ENCODE measurements at regions not wholly inside any gene's neighbourhood (a gene's known extent, or its start where the extent isn't known, plus 50 kb on each side); places are given as distances from the start of the nearest gene placed in this dataset.

- no peak for DNase-seq
Observed at GRCh38 chr5:145499483-145499882, 335.7 kb downstream of the PRELID2 start.

GRCh38 chr5:145497052-145497451 lies 338.1 kb downstream of the PRELID2 start:
- no peak for DNase-seq

GRCh38 chr5:145495741-145496140 lies 339.4 kb downstream of the PRELID2 start:
- DNase-seq, result peak; percentile 77

- DNase-seq, result no peak
Observed at GRCh38 chr5:145495196-145495595, 339.9 kb downstream of the PRELID2 start.

- no peak for DNase-seq
Observed at GRCh38 chr5:145493435-145493834, 341.7 kb downstream of the PRELID2 start.

DNA sequence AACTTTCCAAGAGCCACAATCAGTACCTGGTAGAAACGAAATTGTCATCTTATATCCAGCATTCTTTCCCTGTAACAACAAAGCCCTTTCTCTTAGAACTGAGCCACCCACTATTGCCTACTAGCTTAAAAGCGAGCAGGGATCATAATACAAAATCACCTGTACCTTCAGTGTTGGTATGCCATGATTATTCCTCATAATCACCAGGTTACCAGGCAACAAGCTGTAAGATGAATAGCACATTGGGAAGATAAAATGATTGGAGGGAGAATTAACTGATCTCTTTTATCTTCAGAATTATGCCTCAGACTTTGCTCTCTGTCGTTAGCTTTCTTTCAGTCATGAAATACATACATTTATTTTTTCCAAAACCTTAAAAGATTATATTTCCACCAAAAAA lies 345.6 kb downstream of the PRELID2 start:
- DNase-seq, result no peak

- peak; percentile 49 for DNase-seq
Observed at GRCh38 chr5:145484158-145484557, 351.0 kb downstream of the PRELID2 start.

DNA sequence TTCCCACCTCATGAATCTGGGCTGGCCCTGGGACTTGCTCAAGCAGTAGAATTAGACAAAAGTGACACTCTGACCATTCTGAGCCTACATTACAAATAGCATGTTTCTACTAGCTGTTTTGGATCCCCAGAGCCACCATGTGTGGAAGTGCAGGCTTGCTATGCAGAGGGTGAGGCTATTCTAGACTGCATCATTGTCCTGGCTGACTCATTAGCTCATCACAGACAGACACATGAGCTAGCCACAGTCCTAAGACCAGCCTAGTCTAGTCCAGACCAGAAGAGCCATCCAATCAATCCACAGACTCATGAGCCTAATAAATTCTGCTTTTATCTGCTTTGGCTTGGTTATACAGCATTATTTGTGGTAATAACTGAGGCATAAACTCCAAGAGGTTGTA lies 351.9 kb downstream of the PRELID2 start:
- DNase-seq, result no peak

- DNase-seq, result peak; percentile 15
Observed at GRCh38 chr5:145479857-145480256, 355.3 kb downstream of the PRELID2 start.

DNA sequence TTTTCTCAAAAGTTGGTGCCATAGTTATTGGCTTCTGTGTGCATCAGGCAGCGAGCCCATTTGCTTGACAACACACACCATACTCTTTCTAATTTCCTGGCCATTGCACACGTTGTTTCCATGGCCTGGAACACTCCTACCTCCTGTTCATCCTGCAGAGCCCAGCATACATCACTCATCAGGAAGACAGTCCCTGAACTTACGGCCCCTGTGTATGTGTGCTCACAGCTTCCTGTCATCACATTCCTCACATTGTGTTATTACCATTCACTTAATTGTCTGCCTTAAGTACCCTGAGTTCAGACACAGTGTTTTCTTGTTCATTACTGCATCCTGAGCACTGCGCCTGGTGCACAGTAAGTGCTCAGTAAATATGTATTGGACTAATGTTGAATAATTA lies 355.9 kb downstream of the PRELID2 start:
- no peak for DNase-seq

GRCh38 chr5:145478651-145479050 lies 356.5 kb downstream of the PRELID2 start:
- DNase-seq, result no peak

- DNase-seq, result no peak
Observed at GRCh38 chr5:145473042-145473642, 362.0 kb downstream of the PRELID2 start.

DNA sequence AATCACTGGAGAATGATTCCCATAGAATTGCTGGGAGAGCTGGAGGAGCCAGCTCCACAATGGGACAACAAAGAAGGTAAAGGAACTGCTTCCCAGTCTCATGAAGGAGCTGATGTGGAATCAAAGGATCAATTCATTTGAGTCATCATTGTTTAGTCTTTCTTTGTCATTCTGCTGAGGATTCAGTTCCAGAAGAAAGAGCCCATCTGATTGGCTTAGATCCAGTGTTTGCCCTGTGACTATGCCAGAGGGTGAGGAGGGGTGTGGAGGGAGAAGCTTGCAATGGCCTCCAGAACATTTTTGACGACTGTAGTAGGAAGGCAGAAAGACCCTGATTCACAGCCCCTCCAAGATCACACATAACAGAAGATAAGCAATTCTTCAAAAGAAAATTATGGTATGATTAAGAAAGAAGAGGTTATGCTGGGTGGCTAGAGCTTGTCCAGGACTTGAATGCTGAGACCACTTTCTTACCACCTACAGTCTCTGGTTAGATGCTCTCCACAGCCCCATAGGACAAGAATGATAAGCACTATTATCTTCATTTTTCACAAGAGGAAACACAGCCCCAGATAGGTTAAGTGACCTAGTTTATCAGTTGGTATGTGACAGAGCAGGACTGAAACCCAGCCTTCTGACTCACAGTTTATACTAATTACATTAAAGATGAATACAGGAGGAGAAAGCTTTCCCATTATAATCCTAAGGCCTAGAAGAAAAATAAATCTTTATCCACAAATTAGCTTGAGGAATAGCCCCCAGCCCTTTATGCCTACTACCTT lies 363.1 kb downstream of the PRELID2 start:
- peak; percentile 18 for DNase-seq

DNA sequence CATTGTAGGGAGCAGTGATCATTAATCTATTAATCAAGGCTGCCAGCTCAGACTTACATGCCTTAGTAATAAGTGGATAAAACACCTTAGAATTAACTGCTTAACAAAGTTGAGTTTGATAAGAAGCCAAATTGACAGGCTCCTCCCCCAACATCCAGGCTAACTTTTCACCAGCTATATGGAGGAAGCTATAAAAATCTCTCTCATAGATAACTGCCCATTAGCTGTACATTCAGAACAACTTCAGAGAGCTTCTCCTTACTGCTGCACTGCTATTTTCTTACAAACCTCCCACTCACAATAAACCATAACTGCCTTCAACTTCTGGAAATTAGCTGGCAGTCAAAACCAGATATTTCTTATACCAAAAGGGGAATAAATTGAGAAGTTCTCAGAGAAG lies 364.1 kb downstream of the PRELID2 start:
- no peak for DNase-seq

- DNase-seq, result no peak
Observed at GRCh38 chr5:145470396-145470979, 364.7 kb downstream of the PRELID2 start.

DNA sequence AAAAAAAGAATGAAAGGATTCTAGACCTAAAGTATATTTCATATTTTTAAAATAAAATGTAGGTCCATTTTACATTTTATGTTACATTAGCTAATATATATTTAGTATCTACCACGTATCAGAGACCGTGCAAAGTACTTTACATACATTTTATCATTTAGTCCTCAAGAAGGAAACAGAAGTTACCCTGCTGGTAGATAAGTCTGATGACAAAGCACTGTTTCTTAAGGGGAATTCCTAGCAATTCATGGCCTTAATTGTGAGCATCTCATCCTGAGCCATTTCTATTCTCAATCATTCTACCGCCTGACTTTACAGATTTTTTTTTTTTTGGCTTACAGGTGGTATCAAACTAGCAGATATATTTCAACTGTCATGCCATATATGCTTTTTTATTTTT lies 367.7 kb downstream of the PRELID2 start:
- no peak for DNase-seq

DNA sequence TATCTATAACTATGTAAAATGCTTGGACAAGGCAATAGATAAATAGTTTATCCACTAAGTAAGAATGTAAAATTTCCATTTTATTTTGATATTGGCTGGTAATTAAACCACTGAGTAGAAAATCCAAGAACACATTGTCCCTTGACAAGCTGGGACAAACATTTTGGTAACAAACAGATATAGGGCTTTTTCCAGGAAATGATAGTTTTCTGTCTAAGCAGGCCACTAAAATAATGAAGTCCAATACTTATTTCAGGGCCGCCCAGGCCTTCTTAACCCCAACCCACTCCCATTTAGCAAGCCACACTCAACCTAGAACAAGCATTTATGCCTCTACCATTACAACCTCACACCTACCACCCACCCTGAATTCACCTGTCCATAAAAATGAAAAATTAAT lies 368.6 kb downstream of the PRELID2 start:
- no peak for DNase-seq

GRCh38 chr5:145465474-145466263 lies 369.5 kb downstream of the PRELID2 start:
- no peak for DNase-seq

- DNase-seq, result no peak
Observed at GRCh38 chr5:145464171-145464570, 371.0 kb downstream of the PRELID2 start.

GRCh38 chr5:145463634-145464033 lies 371.5 kb downstream of the PRELID2 start:
- DNase-seq, result no peak

GRCh38 chr5:145462525-145462924 lies 372.6 kb downstream of the PRELID2 start:
- no peak for DNase-seq

- DNase-seq, result no peak
Observed at GRCh38 chr5:145450286-145450885, 384.8 kb downstream of the PRELID2 start.

DNA sequence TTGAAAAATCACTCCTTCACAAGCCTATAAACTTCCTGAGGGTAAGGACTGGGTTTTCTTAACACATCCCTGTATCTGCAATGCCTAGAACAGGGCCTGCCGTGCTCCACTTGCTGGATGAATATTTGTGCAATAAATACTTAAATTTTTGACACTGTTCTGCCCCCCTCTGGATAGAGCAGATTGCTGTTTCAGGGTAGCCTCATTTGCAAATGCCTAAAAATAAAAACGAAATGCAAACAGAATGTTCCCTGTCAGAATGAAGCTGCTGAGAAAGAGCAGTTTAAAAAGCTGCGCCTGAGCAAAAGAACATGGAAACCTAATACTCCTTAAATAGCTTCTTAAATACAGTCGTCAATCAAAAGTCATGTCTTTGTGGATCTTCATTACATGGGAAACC lies 385.3 kb downstream of the PRELID2 start:
- DNase-seq, result no peak

Data from amniotic stem cell (primary cell).